Lower leg skin (tissue), 3 donors: ENCODE measurements at regions not wholly inside any gene's neighbourhood (a gene's known extent, or its start where the extent isn't known, plus 50 kb on each side); places are given as distances from the start of the nearest gene placed in this dataset.

Source experiments
- POLR2A ChIP-seq, 2 donors: fragments of 450-650 bp; IDR thresholded peaks; one replicate each; pipeline ENCODE4 v1.6.1; 2016 to 2017; ENCODE audit warnings: antibody characterized with exemption in 2 of 2, mild to moderate bottlenecking in 1 of 2, moderate library complexity in 1 of 2
- TF ChIP-seq, protein P1 (sequence below), 3 donors: fragments of 450-650 bp; IDR thresholded peaks; one replicate each; pipeline ENCODE4 v1.5.1; 2016; ENCODE audit warnings: antibody characterized with exemption in 3 of 3, mild to moderate bottlenecking in 3 of 3, moderate library complexity in 2 of 3

DNA sequence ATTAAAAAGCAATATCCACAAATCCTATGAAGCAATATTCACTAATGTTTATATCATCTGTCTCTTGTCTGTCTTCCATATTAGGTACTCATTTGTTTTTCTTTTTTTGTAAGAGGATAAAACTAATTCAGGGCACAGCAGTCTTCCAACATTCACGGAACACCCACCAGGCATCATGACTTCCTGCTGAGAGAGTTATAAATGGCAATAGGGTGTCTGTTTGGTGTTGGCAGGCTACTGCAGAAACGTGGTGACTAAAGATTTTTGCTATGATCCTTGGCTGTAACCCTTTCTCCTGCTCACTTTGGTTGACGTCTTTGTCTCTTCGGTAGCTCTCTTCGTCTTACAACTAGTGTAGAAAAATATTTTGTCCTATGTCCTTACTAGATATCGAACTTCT is 860.6 kb upstream of the MGAT4C start:
- TF ChIP-seq, protein P1, sequence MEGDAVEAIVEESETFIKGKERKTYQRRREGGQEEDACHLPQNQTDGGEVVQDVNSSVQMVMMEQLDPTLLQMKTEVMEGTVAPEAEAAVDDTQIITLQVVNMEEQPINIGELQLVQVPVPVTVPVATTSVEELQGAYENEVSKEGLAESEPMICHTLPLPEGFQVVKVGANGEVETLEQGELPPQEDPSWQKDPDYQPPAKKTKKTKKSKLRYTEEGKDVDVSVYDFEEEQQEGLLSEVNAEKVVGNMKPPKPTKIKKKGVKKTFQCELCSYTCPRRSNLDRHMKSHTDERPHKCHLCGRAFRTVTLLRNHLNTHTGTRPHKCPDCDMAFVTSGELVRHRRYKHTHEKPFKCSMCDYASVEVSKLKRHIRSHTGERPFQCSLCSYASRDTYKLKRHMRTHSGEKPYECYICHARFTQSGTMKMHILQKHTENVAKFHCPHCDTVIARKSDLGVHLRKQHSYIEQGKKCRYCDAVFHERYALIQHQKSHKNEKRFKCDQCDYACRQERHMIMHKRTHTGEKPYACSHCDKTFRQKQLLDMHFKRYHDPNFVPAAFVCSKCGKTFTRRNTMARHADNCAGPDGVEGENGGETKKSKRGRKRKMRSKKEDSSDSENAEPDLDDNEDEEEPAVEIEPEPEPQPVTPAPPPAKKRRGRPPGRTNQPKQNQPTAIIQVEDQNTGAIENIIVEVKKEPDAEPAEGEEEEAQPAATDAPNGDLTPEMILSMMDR (IDR thresholded peaks at IDR 0.05): no peak
- TF ChIP-seq POLR2A (IDR thresholded peaks at IDR 0.05): no peak
